Erythroblast (primary cell): ENCODE measurements at regions not wholly inside any gene's neighbourhood (a gene's known extent, or its start where the extent isn't known, plus 50 kb on each side); places are given as distances from the start of the nearest gene placed in this dataset.

Source experiments
- GATA1 ChIP-seq: IDR thresholded peaks from 2 replicates; pipeline ENCODE4 v1.6.1; 2011; ENCODE audit warnings: low read depth, mild to moderate bottlenecking, control low read depth, low read length, moderate library complexity
- POLR2A ChIP-seq: IDR thresholded peaks from 2 replicates; pipeline ENCODE4 v1.6.1; 2011; ENCODE audit warnings: mild to moderate bottlenecking, low read length

- no peak for TF ChIP-seq POLR2A
- no peak for TF ChIP-seq GATA1
These were observed 469.6 kb upstream of the MYT1L start for GRCh38 chr2:2800697-2801096.
